Right lobe of liver (tissue), 6 donors: ENCODE measurements at regions not wholly inside any gene's neighbourhood (a gene's known extent, or its start where the extent isn't known, plus 50 kb on each side); places are given as distances from the start of the nearest gene placed in this dataset.
A peak's percentile ranks its signal among the peaks of the same experiment; 100 is the strongest.

Experiments
- ATAC-seq, 4 donors: fragments of 200-7000 bp; cut with Tn5 transposase; one replicate each; pipeline ENCODE4 v1.9.1; 2020; ENCODE audit warnings: mild to moderate bottlenecking in 4 of 4, moderate library complexity in 4 of 4
- DNase-seq, 3 donors: peaks; one replicate each; pipeline ENCODE4 v3.0.0-alpha.2; 2020
- H3K27ac ChIP-seq, 3 donors: fragments of 200-600 bp; one replicate each; pipeline ENCODE4 v1.8.0; 2022
- H3K27me3 ChIP-seq, 2 donors: fragments of 200-600 bp; one replicate each; pipeline ENCODE4 v1.8.0; 2022
- H3K36me3 ChIP-seq, 4 donors: fragments of 200-600 bp; sonication (generic) in 1 of 4; one replicate each; pipeline versions ENCODE4 v1.5.1 to v1.8.0; 2017 to 2022; ENCODE audit warnings: control low read depth in 1 of 4
- H3K4me1 ChIP-seq, 4 donors: fragments of 200-600 bp; sonication (generic) in 1 of 4; one replicate each; pipeline versions ENCODE4 v1.5.1 to v1.8.0; 2017 to 2022; ENCODE audit warnings: control low read depth in 1 of 4
- H3K4me3 ChIP-seq, 3 donors: fragments of 200-600 bp; one replicate each; pipeline ENCODE4 v1.8.0; 2022
- H3K9me3 ChIP-seq, 4 donors: fragments of 200-600 bp; sonication (generic) in 1 of 4; one replicate each; pipeline versions ENCODE4 v1.5.1 to v1.8.0; 2017 to 2022; ENCODE audit warnings: control low read depth in 1 of 4
- POLR2A ChIP-seq: fragments of 450-650 bp; IDR thresholded peaks from one replicate; pipeline ENCODE4 v1.6.1; 2017; ENCODE audit warnings: antibody characterized with exemption, mild to moderate bottlenecking
- WGBS: methylation state at CpG from one replicate; pipeline ENCODE4 v1.1.6; 2018; ENCODE audit warnings: low coverage, low lambda C conversion rate; ENCODE audit not compliant: insufficient coverage; ENCODE audit errors: missing lambda C conversion rate; 5-methylcytosine and 5-hydroxymethylcytosine counted together
- intact Hi-C, 2 donors: fragments of 100-400 bp; cut with DNase I; formaldehyde crosslinking; loops; one replicate each; pipeline versions ENCODE4 v1.11.2 to v1.14.1; 2022
- TF ChIP-seq, protein P1 (sequence below), 4 donors: fragments of 200-600 bp in 3 of 4; fragments of 450-650 bp in 1 of 4; IDR thresholded peaks; one replicate each; pipeline versions ENCODE4 v1.5.1 to v1.8.0; 2016 to 2022; ENCODE audit warnings: antibody characterized with exemption in 4 of 4, mild to moderate bottlenecking in 2 of 4
- donor health status: DM: no; HTN: yes; CAD: no.
- donor health status: DM: no; HTN: no; CAD: no.
- donor health status: DM: no; HTN: no; CAD: no.
- donor health status: DM: no; HTN: yes; CAD: no.
- donor health status: DM: no; HTN: yes; CAD: no.

DNA sequence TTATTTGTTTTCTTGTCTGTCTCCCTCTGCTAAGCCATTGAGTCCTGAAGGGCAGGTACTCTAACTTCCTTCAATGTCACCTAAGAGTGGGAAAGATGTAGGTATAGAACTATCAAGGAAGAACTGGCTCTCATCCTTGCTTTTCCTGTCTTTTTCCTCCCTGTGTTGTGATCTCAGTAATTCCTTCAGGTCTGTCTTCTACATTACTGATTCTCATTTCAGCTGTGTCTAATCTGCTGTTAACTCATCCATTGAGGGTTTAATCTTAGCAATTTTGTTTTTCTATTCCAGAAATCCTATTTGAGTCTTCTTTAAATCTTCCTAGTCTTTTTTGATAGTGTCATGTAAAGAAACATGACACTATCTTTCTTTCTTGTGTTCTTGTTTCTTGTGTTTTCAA, 124.5 kb upstream of the PLXNC1 start:
- ATAC-seq = no peak

DNA sequence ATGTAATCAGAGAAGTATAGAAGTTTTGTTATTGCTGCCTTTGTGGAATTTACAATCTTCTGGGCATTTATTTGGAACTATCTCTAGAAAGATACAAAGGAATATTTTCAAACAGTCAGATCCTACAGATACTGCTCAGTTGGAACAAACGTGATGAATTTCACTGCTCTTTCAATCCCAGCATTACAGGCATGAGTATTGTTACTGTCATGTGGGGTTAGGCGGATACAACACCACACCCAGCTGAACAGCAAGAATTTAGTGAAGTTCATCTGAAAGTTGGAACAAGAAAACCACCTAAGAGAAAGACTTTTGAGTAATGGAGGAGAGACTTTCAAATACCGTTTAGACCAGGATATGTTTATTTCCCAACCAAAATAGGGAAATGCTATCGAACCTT, 123.3 kb upstream of the PLXNC1 start:
- intact Hi-C loops = no loop called here
- 59% methylated on average over 4 of the region's 4 CpGs for WGBS
- no peak for TF ChIP-seq POLR2A
- TF ChIP-seq, protein P1, sequence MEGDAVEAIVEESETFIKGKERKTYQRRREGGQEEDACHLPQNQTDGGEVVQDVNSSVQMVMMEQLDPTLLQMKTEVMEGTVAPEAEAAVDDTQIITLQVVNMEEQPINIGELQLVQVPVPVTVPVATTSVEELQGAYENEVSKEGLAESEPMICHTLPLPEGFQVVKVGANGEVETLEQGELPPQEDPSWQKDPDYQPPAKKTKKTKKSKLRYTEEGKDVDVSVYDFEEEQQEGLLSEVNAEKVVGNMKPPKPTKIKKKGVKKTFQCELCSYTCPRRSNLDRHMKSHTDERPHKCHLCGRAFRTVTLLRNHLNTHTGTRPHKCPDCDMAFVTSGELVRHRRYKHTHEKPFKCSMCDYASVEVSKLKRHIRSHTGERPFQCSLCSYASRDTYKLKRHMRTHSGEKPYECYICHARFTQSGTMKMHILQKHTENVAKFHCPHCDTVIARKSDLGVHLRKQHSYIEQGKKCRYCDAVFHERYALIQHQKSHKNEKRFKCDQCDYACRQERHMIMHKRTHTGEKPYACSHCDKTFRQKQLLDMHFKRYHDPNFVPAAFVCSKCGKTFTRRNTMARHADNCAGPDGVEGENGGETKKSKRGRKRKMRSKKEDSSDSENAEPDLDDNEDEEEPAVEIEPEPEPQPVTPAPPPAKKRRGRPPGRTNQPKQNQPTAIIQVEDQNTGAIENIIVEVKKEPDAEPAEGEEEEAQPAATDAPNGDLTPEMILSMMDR (IDR thresholded peaks at IDR 0.05) = no peak
- Histone ChIP-seq H3K27me3 (no peaks in the 10 kb centered on the region), H3K36me3 (no peaks in the 10 kb centered on the region), H3K4me3 (no peak overlapping the region), H3K27ac (no peak overlapping the region), H3K9me3 (no peaks in the 10 kb centered on the region), H3K4me1 (no peaks in the 10 kb centered on the region)
- no peak for DNase-seq
- ATAC-seq = no peak

More for the DNA sequence above, 124.5 kb upstream of the PLXNC1 start:
- no peaks in the 10 kb centered on the region for H3K9me3 ChIP-seq
- intact Hi-C loops = no loop called here
- no peak overlapping the region for H3K27ac ChIP-seq
- no peaks in the 10 kb centered on the region for H3K27me3 ChIP-seq
- H3K4me1 ChIP-seq = no peaks in the 10 kb centered on the region
- TF ChIP-seq, protein P1 (IDR thresholded peaks at IDR 0.05) = no peak
- TF ChIP-seq POLR2A = no peak
- DNase-seq = no peak
- no peaks in the 10 kb centered on the region for H3K36me3 ChIP-seq
- no peak overlapping the region for H3K4me3 ChIP-seq

DNA sequence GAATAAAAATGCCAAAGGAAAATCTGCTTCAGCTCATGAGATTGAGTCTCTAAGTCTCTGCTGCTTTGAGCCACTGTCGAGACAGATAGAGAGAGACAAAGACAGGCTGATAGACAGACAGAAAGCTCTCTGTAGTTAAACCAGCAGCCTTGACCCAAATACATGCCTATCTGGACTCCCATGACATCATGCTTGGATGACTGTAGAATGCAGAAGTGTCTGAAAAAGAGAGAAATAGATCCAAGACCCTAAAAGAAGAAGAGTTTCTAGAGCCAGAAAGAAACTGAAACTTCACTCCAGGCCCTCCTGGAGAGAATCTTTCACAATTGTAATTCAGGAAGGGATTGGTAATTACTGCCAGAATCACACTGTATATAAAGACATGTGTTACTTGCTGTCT, 122.6 kb upstream of the PLXNC1 start:
- H3K4me1 ChIP-seq = no peaks in the 10 kb centered on the region
- intact Hi-C loops = no loop called here
- ATAC-seq = peak in 2 of 4 donors; percentile 19 to 27
- H3K27me3 ChIP-seq = no peaks in the 10 kb centered on the region
- no peak overlapping the region for H3K27ac ChIP-seq
- H3K36me3 ChIP-seq = no peaks in the 10 kb centered on the region
- 70% methylated on average over 1 of the region's 1 CpG for WGBS
- H3K4me3 ChIP-seq = no peak overlapping the region
- DNase-seq = no peak
- no peaks in the 10 kb centered on the region for H3K9me3 ChIP-seq
- no peak for TF ChIP-seq POLR2A
- TF ChIP-seq, protein P1 (IDR thresholded peaks at IDR 0.05) = no peak

DNA sequence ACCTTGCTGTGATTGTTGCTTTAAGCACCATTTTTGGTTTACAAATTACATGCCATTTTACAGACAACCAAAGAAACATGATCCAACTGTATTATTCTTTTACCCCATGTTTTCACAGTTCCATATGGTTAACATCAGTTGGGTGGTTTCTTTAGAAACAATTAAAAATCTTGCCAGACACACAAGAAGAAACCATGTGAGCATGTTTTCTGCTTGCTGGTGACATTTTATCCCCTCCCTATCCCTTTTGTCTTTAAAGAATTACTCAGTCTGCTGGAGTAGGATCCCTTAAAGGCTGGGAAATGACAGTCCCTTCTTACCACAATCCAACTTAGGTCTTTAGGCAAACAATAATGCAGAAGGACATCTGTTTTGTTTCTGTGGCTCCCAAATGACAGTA, 121.8 kb upstream of the PLXNC1 start:
- Histone ChIP-seq H3K4me1 (no peaks in the 10 kb centered on the region), H3K27me3 (no peaks in the 10 kb centered on the region), H3K36me3 (no peaks in the 10 kb centered on the region), H3K4me3 (no peak overlapping the region), H3K9me3 (no peaks in the 10 kb centered on the region), H3K27ac (no peak overlapping the region)
- intact Hi-C loops = no loop called here
- ATAC-seq = no peak
- DNase-seq = no peak
- no peak for TF ChIP-seq POLR2A
- TF ChIP-seq, protein P1 (IDR thresholded peaks at IDR 0.05) = no peak

DNA sequence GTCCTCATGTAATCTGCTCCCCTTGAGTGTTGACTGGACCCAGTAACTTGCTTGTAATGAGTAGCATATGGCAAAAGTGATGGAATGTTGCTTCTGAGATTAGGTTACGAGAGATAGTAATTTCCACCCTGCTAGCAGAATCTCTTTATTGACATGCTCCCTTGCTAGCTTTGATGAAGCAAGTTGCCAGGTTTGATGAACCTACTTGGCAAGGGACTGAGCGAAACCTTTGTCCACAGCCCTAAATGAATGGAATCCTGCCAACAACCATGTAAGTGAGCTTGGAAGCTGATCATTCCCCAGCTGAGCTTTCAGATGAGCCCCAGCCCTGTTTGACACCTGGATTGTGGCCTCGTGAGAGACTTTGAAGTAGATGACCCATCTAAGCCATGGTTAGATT, 120.8 kb upstream of the PLXNC1 start:
- Histone ChIP-seq H3K36me3 (no peaks in the 10 kb centered on the region), H3K9me3 (no peaks in the 10 kb centered on the region), H3K4me3 (no peak overlapping the region), H3K27me3 (no peaks in the 10 kb centered on the region), H3K27ac (no peak overlapping the region), H3K4me1 (no peaks in the 10 kb centered on the region)
- ATAC-seq (peak; percentile 59 to 89 (median 74)), DNase-seq (no peak)
- intact Hi-C loops = no loop called here
- WGBS = 21% methylated on average over 3 of the region's 3 CpGs
- no peak for TF ChIP-seq POLR2A
- TF ChIP-seq, protein P1 (IDR thresholded peaks at IDR 0.05) = no peak
